HepG2 (cell line): ENCODE measurements at regions not wholly inside any gene's neighbourhood (a gene's known extent, or its start where the extent isn't known, plus 50 kb on each side); places are given as distances from the start of the nearest gene placed in this dataset.

ENCODE experiments used
- ARNTL ChIP-seq: sonication (generic); formaldehyde crosslinking; IDR thresholded peaks from 2 replicates; pipeline ENCODE4 v1.4.0; 2020; ENCODE audit warnings: mild to moderate bottlenecking, missing genetic modification reagents
- JDP2 ChIP-seq: sonication (generic); formaldehyde crosslinking; IDR thresholded peaks from 2 replicates; pipeline ENCODE4 v1.8.1; 2022; ENCODE audit warnings: missing genetic modification reagents, borderline replicate concordance
- MIXL1 ChIP-seq: IDR thresholded peaks from 2 replicates; pipeline ENCODE4 v1.6.1; 2016
- NR2F2 ChIP-seq: IDR thresholded peaks from 2 replicates; pipeline ENCODE4 v1.6.1; 2012; ENCODE audit warnings: low read depth, inconsistent platforms, borderline replicate concordance
- NR2F6 ChIP-seq, 2 experiments: IDR thresholded peaks; 2 replicates each; pipeline ENCODE4 v1.6.1; 2016; ENCODE audit warnings: antibody characterized with exemption in 1 of 2, mild to moderate bottlenecking in 1 of 2
- SOX5 ChIP-seq: IDR thresholded peaks from 2 replicates; pipeline ENCODE4 v1.6.1; 2016; ENCODE audit warnings: borderline replicate concordance
- ZNF232 ChIP-seq: sonication (generic); formaldehyde crosslinking; IDR thresholded peaks from 2 replicates; pipeline ENCODE4 v1.4.0; 2020; ENCODE audit warnings: missing genetic modification reagents, borderline replicate concordance
- ZNF629 ChIP-seq: sonication (generic); formaldehyde crosslinking; conservative IDR thresholded peaks from 2 replicates; pipeline ENCODE4 v1.5.0; 2020; ENCODE audit warnings: missing genetic modification reagents
- TF ChIP-seq, protein P1 (sequence below): sonication (generic); formaldehyde crosslinking; IDR thresholded peaks from 2 replicates; pipeline ENCODE4 v1.4.0; 2020; ENCODE audit warnings: mild to moderate bottlenecking, missing genetic modification reagents
- TF ChIP-seq, protein P2 (sequence below): sonication (generic); formaldehyde crosslinking; conservative IDR thresholded peaks from 2 replicates; pipeline ENCODE4 v1.4.0; 2020; ENCODE audit warnings: missing genetic modification reagents
- TF ChIP-seq, protein P3 (sequence below): sonication (generic); formaldehyde crosslinking; IDR thresholded peaks from 2 replicates; pipeline ENCODE4 v1.5.1; 2020; ENCODE audit warnings: missing genetic modification reagents, mild to moderate bottlenecking, borderline replicate concordance
- TF ChIP-seq, protein P4 (sequence below): sonication (generic); formaldehyde crosslinking; IDR thresholded peaks from 2 replicates; pipeline ENCODE4 v1.4.0; 2020; ENCODE audit warnings: missing genetic modification reagents
- TF ChIP-seq, protein P5 (sequence below): sonication (generic); formaldehyde crosslinking; conservative IDR thresholded peaks from 2 replicates; pipeline ENCODE4 v1.8.0; 2022; ENCODE audit warnings: low read depth, missing genetic modification reagents

DNA sequence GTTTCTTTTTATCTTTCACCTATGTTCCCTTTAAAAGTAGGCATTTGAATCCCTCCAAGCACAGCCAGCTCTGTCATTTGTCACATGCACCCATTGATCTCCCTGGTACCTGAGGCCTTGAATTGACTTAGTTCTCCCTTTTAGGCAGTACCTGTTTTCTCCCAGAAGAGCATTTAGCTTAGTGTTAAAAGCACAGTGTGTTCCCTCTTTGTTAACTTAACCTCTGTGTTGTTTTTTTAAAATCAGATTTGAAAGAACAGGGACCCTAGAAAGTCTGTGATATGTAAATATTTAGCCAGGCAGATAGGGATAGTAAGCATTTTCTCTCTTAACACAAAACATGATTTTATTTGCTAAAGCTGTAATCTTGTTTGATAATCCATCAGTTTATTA is 113.8 kb upstream of the SPATA31D4 start (continued):
- TF ChIP-seq, protein P1, sequence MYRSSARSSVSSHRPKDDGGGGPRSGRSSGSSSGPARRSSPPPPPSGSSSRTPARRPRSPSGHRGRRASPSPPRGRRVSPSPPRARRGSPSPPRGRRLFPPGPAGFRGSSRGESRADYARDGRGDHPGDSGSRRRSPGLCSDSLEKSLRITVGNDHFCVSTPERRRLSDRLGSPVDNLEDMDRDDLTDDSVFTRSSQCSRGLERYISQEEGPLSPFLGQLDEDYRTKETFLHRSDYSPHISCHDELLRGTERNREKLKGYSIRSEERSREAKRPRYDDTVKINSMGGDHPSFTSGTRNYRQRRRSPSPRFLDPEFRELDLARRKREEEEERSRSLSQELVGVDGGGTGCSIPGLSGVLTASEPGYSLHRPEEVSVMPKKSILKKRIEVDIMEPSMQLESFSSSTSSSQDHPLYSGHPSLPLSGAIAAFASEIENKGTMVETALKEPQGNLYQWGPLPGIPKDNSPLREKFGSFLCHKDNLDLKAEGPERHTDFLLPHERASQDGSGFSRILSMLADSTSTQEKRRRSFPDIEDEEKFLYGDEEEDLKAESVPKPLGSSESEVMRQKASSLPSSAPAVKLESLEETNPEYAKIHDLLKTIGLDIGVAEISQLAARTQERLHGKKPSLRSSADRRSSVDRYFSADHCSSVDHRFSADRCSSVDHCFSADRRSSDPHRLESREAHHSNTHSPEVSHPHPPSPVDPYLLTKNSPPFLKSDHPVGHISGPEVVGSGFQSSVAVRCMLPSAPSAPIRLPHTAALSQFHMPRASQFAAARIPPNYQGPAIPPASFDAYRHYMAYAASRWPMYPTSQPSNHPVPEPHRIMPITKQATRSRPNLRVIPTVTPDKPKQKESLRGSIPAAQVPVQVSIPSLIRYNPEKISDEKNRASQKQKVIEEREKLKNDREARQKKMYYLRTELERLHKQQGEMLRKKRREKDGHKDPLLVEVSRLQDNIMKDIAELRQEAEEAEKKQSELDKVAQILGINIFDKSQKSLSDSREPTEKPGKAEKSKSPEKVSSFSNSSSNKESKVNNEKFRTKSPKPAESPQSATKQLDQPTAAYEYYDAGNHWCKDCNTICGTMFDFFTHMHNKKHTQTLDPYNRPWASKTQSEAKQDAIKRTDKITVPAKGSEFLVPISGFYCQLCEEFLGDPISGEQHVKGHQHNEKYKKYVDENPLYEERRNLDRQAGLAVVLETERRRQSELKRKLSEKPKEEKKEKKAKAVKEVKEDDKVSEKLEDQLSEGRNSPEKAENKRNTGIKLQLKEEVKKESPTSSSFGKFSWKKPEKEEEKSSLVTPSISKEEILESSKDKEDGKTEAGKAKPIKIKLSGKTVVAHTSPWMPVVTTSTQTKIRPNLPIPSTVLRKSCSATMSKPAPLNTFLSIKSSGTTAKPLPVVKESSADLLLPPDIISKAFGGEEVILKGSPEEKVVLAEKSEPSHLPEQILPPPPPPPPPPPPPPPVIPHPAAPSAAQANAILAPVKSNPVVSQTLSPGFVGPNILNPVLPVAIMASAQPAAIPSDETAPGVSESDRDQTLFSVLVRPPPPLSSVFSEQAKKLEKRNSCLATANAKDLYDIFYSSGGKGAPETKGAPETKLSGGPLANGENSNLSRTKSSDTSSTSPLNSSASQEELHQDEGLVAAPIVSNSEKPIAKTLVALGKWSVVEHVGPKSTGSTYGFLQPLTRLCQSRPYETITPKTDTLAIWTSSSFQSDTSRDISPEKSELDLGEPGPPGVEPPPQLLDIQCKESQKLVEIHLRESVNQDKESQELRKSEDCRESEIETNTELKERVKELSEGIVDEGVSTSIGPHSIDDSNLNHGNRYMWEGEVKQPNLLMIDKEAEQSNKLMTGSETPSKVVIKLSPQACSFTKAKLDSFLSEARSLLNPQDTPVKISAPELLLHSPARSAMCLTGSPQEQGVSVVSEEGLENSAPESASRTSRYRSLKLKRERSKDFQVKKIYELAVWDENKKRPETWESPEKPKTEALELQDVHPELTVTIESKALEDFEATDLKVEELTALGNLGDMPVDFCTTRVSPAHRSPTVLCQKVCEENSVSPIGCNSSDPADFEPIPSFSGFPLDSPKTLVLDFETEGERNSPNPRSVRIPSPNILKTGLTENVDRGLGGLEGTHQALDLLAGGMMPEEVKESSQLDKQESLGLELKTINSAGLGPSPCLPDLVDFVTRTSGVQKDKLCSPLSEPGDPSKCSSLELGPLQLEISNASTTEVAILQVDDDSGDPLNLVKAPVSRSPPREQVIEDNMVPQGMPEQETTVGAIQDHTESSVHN (CRISPR knock-in tag): no peak
- TF ChIP-seq ARNTL (CRISPR knock-in tag): peak; percentile 72
- TF ChIP-seq, protein P2, sequence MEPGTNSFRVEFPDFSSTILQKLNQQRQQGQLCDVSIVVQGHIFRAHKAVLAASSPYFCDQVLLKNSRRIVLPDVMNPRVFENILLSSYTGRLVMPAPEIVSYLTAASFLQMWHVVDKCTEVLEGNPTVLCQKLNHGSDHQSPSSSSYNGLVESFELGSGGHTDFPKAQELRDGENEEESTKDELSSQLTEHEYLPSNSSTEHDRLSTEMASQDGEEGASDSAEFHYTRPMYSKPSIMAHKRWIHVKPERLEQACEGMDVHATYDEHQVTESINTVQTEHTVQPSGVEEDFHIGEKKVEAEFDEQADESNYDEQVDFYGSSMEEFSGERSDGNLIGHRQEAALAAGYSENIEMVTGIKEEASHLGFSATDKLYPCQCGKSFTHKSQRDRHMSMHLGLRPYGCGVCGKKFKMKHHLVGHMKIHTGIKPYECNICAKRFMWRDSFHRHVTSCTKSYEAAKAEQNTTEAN (CRISPR knock-in tag): 0 out of 2 replicates have a peak, but pooled peaks have one; percentile 34
- peak; percentile 40 for TF ChIP-seq SOX5 (CRISPR knock-in tag)
- TF ChIP-seq, protein P3, sequence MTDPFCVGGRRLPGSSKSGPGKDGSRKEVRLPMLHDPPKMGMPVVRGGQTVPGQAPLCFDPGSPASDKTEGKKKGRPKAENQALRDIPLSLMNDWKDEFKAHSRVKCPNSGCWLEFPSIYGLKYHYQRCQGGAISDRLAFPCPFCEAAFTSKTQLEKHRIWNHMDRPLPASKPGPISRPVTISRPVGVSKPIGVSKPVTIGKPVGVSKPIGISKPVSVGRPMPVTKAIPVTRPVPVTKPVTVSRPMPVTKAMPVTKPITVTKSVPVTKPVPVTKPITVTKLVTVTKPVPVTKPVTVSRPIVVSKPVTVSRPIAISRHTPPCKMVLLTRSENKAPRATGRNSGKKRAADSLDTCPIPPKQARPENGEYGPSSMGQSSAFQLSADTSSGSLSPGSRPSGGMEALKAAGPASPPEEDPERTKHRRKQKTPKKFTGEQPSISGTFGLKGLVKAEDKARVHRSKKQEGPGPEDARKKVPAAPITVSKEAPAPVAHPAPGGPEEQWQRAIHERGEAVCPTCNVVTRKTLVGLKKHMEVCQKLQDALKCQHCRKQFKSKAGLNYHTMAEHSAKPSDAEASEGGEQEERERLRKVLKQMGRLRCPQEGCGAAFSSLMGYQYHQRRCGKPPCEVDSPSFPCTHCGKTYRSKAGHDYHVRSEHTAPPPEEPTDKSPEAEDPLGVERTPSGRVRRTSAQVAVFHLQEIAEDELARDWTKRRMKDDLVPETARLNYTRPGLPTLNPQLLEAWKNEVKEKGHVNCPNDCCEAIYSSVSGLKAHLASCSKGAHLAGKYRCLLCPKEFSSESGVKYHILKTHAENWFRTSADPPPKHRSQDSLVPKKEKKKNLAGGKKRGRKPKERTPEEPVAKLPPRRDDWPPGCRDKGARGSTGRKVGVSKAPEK (CRISPR knock-in tag): no peak
- TF ChIP-seq, protein P4, sequence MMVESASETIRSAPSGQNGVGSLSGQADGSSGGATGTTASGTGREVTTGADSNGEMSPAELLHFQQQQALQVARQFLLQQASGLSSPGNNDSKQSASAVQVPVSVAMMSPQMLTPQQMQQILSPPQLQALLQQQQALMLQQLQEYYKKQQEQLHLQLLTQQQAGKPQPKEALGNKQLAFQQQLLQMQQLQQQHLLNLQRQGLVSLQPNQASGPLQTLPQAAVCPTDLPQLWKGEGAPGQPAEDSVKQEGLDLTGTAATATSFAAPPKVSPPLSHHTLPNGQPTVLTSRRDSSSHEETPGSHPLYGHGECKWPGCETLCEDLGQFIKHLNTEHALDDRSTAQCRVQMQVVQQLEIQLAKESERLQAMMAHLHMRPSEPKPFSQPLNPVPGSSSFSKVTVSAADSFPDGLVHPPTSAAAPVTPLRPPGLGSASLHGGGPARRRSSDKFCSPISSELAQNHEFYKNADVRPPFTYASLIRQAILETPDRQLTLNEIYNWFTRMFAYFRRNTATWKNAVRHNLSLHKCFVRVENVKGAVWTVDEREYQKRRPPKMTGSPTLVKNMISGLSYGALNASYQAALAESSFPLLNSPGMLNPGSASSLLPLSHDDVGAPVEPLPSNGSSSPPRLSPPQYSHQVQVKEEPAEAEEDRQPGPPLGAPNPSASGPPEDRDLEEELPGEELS (CRISPR knock-in tag): peak; percentile 64
- 0 out of 2 replicates have a peak, but pooled peaks have one; percentile 30 for TF ChIP-seq MIXL1 (CRISPR knock-in tag)
- peak; percentile 85 for TF ChIP-seq NR2F6 (IDR thresholded peaks at IDR 0.05)
- peak; percentile 75 for TF ChIP-seq NR2F6 (CRISPR knock-in tag; IDR thresholded peaks at IDR 0.05)
- peak; percentile 76 for TF ChIP-seq NR2F2
- TF ChIP-seq ZNF629: peak; percentile 98
- no peak for TF ChIP-seq JDP2 (CRISPR knock-in tag)
- TF ChIP-seq, protein P5, sequence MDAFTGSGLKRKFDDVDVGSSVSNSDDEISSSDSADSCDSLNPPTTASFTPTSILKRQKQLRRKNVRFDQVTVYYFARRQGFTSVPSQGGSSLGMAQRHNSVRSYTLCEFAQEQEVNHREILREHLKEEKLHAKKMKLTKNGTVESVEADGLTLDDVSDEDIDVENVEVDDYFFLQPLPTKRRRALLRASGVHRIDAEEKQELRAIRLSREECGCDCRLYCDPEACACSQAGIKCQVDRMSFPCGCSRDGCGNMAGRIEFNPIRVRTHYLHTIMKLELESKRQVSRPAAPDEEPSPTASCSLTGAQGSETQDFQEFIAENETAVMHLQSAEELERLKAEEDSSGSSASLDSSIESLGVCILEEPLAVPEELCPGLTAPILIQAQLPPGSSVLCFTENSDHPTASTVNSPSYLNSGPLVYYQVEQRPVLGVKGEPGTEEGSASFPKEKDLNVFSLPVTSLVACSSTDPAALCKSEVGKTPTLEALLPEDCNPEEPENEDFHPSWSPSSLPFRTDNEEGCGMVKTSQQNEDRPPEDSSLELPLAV: no peak
- TF ChIP-seq ZNF232 (CRISPR knock-in tag): 0 out of 2 replicates have a peak, but pooled peaks have one; percentile 38
